HG02588 (cell line): ENCODE measurements at regions not wholly inside any gene's neighbourhood (a gene's known extent, or its start where the extent isn't known, plus 50 kb on each side); places are given as distances from the start of the nearest gene placed in this dataset.

Experiments
- ATAC-seq: cut with Tn5 transposase; IDR thresholded peaks from one replicate; pipeline ENCODE4 v1.9.1; 2021; ENCODE audit warnings: mild to moderate bottlenecking, moderate library complexity; ENCODE audit not compliant: unreplicated experiment

GRCh38 chr1:87505391-87505983 lies 176.8 kb downstream of the LMO4 start:
- ATAC-seq: no peak

- ATAC-seq: no peak
These were observed 177.5 kb downstream of the LMO4 start for GRCh38 chr1:87506147-87506546.

DNA sequence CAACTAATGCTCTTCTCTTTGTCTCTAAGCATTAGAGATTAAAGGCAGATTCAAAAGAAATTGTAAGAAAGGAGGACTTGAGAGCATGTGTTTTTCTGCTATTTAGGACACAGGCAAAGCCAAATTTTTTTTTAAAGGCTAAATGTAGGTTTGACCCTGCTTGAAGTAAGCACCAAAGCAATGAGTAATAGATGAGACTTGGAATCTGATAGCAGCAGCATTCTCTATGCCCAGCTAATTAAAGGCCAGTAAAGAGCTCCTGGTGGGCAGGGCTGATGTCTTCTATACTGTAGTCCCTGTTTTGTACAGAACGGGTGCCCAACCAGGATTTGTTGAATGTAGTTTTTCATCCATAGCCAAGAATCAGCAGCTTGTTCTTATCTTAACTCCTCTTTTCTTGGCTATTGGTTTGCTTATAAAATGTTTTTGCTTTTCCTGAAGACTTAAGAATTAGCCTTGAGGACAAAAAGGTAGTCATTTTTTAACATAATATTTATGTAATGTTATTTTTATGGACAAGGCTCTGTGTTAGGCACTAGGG lies 179.6 kb downstream of the LMO4 start:
- ATAC-seq: no peak

GRCh38 chr1:87510540-87510939 lies 181.9 kb downstream of the LMO4 start:
- no peak for ATAC-seq

DNA sequence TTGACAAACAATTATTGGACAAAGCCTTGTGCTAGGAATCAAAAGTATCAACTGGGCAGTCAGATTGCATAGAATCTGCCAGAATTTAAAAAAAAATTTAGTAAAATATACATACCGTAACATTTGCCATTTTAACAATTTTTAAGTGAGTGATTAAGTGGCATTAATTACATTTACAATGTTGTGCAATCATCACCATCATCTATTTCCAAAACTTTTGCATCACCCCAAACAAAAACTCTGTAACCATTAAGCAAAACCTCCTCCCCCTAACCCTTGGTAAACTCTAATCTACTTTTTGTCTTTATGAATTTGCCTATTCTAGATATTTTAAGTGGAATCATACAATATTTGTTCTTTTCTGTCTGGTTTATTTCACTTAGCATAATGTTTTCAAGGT lies 182.8 kb downstream of the LMO4 start:
- ATAC-seq: no peak

DNA sequence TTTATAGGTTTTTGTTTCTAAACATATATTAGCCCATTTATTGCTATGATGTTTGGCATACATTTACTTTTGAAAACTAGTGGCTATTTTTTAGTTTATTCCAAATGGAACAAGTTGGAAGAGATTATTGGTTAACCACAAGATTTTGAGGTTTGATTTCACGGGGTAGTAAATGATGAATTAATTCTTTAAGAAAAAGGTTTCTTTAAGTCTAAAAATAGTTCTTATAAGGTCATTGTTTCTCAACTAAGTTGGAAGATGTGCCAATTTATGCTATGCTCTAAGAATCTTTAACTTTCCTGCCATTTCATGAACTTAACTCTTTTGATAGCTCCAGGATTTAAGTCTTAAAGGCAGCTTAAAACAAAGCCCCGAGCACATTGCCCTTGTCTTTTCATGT lies 183.8 kb downstream of the LMO4 start:
- no peak for ATAC-seq

GRCh38 chr1:87513255-87513654 lies 184.6 kb downstream of the LMO4 start:
- no peak for ATAC-seq

DNA sequence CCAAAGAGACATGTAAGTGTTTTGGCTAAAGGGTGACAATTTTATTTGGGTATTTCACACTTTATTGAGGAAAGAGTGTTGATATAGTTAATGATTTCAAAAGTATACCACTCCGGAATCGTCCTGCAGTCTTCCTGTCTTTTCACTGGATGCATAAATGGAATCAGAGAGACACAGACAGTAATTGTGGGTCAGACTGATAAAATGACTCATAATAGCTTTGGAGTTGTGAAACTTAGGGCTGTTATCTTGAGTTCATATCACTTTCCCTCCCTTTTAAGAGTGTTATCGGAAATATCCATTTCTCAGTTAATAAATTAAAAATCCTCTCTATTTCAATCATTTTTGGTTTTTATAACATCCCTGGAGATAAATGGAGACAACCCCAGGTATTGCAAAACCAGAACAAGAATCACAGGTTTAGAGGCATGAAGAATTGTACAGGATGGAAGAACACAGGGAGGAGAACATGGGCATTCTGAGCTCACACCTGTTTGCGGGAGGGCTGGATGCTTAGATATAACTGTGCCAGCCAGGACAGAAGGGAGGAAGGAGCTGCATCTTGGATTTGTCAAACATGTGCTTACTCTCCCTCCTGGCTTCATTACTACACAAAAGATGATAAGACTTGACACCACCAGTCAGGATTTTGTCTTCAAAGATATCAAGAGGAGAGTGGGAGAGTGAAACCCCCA lies 185.4 kb downstream of the LMO4 start:
- ATAC-seq: no peak

- no peak for ATAC-seq
These were observed 187.1 kb downstream of the LMO4 start for GRCh38 chr1:87515781-87516180.

DNA sequence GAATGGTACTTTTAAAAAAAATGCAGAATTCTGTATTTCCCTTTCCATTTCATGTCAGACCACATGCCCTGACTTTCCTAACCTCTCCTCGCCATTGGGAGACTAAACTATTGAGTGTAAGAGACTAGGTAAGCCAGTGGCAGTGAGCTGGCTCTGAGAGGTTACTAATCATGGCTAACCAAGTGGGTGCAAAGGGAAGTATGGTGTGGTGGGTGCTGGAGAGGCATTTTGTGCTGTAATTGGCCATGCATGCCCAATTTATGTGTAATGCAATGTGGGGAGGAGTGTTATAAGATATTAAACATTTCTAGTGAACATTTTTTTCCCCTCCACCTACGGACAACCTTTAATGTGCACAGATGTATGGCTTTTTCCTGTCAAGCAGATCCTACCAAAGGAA lies 190.1 kb downstream of the LMO4 start:
- ATAC-seq: no peak

- ATAC-seq: no peak
These were observed 192.8 kb downstream of the LMO4 start for GRCh38 chr1:87521452-87521851.

- ATAC-seq: peak; percentile 70
These were observed 194.8 kb downstream of the LMO4 start for GRCh38 chr1:87523466-87523865.

DNA sequence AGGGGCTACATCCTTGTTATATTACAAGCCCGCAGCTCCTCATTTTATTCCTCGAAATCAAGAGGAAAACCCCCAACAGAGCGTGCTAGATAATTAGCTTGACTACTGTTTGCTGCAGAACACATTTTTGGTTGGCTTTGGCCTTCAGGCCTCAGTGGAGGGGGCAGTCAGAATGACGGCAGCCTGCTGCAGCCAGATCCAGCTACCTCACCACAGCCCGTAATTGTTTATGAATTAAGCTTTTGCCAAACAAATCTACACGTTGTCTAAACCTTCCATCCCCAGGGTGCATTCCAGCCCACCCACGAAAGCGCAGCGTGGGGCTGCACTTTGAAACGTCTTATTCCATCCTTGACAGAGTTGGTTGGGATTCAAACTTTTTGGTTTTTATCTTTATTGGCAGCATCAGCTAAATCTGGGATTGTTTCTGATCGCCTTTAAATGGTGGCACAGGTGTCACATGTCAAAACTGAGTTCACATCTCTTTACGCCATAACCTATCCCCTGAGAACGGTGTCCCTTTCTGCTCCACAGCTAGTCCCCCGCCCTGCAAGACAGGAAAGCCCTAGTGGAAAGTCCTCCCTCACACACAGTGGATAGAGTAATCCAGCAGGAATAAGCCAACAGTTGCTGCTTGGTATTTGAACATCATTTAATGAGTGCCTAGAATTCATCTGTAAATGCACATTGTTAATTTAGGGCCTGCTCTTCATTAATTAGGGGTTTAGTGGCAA lies 195.5 kb downstream of the LMO4 start:
- no peak for ATAC-seq

DNA sequence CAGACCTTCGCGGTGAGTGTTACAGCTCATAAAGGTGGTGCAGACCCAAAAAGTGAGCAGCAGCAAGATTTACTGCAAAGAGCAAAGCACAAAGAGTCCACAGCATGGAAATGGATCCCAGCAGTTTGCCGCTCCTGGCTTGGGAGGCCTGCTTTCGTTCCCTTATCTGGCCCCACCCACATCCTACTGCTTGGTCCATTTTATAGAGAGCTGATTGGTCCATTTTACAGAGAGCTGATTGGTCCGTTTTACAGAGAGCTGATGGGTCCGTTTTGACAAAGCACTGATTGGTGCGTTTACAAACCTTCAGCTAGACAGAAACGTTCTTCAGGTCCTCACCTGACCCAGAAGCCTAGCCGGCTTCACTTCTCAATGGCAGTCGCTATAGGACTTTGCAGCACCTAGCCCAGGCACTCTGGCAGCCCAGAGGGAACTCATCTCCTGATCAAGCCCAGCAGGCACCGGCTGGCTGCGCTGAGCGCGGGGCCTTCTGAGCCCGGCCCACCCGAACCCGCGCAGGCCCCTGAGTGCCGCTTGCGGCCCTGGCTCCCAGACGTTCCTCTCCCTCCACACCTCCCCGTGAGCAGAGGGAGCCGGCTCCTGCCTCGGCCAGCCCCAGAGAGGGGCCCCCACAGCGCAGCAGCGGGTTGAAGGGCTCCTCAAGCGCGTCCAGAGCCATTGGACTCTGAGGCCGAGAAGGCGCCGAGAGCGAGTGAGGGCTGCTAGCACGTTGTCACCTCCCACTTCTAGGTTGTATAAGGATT lies 200.3 kb downstream of the LMO4 start:
- no peak for ATAC-seq

DNA sequence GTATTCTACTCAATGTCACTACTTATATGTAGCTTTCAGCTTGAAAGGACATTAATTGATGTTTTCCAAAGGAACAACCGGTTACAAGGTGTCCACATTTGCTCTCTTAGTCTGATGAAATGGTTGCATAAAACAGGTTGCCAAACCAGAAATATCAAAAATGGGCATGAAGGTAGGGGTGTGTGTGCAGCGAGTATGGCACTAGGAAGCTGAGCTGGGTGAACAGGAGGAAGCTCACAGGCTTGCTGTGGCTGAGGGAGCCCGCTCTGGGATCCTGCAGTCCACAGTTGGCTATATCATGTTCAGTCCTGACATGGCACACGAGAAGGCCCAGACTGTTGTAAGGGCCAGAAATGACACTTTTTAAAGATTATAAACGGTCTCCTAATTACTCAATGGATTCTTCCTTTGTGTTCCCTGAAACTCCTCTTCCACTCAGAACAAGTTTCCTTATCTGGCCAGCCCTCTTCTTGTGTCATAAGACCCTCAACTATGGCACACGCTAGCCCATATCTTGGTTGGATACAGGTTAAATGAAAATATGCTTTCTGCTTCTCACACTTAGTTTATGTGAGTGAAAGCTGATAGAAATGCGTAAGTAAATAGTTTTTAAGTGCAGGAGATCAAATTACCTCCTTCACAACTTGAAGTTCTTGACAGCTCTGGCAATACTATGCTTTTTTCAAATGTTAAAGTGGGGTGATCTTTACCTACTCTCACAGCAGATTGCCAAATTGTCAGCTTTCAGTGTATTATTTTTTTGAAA lies 201.5 kb downstream of the LMO4 start:
- ATAC-seq: no peak

GRCh38 chr1:87535551-87535950 lies 206.9 kb downstream of the LMO4 start:
- ATAC-seq: no peak

DNA sequence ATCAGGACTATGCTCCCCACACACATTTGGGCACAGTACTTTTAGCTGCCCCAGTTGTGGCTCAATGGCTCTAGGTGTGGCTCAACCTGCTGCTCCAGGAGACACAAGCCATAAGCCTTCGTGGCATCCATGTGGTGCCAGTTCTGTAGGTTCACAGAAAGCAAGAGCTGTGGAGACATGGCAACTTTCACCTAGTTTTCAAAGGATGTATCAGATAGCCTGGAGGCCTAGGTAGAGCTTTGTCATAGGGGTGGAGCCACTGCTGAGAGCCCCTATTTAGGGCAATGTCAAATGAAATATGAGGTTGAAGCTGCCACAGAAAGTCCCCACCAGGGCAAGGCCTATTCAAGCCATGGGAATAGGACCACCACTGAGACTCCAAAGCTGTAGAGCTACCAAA lies 210.5 kb downstream of the LMO4 start:
- ATAC-seq: no peak

DNA sequence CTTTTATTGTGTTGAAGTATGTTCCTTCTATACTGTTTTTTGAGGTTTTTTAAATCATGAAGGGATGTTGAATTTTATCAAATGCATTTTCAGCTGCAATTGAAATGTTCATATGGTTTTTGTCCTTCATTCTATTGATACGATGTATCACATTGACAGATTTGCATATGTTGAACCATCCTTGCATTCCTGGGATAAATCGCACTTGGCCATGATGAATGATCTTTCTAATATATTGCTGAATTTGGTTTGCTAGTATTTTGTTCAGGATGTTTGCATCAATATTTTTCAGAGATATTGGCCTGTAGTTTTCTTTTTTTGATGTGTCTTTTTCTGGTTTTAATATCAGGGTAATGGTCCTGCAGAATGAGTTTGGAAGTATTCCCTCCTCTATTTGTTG lies 214.0 kb downstream of the LMO4 start:
- ATAC-seq: no peak

DNA sequence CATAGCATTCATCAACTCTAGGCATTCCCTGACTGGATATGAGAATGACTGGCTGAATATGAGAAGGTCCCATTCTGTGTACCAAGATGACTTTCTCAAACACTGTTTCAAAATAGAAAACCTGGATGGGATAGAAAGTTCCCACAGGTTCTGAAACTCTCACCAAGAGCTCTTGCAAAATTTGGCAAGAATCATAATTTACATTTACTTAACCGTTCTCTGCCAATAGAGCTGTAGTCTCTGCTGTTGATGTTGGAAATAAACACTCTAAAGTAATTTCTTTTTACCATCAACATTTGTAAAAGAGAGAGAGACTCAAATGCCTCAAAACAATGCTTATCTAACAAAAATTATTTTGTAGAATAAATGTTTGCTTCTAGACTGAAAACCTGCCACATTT lies 221.1 kb downstream of the LMO4 start:
- ATAC-seq: no peak

DNA sequence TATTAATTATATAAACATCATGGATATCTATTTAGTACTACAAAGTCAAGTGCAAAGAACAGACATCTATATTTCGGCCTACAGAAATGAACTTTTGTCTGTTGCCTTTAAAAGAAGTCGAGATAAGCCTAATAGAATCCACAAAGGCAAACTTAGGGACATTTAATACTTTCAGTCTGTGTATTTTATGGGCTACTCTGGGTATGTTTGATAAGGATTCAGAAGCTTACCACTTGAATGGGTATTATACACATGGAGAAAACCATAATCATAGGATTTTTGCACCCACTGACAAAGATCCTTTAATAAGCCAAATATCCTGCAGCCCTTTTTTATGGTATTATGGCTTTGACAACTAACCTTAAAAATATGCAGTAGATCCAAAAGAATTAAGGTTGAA lies 224.8 kb downstream of the LMO4 start:
- ATAC-seq: no peak

- ATAC-seq: no peak
These were observed 226.7 kb downstream of the LMO4 start for GRCh38 chr1:87555366-87555765.
